Lung (tissue), 11 donors: ENCODE measurements at regions not wholly inside any gene's neighbourhood (a gene's known extent, or its start where the extent isn't known, plus 50 kb on each side); places are given as distances from the start of the nearest gene placed in this dataset.

ENCODE experiments used
- ATAC-seq: fragments of 200-7000 bp; cut with Tn5 transposase; one replicate; pipeline ENCODE4 v1.9.1; 2020; ENCODE audit warnings: moderate number of reproducible peaks; ENCODE audit not compliant: insufficient read depth, low FRiP score
- DNase-seq, 3 donors: peaks; one replicate each; pipeline ENCODE4 v3.0.0-alpha.2; 2013 to 2017
- H3K27ac ChIP-seq, 2 donors: one replicate each; pipeline ENCODE4 v1.5.1; 2013; ENCODE audit warnings: mild to moderate bottlenecking in 2 of 2, moderate library complexity in 2 of 2, control low read depth in 1 of 2, inconsistent platforms in 1 of 2, low read depth in 1 of 2, low read length in 1 of 2
- H3K27me3 ChIP-seq, 3 donors: one replicate each; pipeline ENCODE4 v1.5.1; 2013; ENCODE audit warnings: low read length in 2 of 3; ENCODE audit not compliant: control insufficient read depth in 3 of 3, insufficient read depth in 3 of 3
- H3K36me3 ChIP-seq, 4 donors: one replicate each; pipeline ENCODE4 v1.5.1; 2013; ENCODE audit warnings: low read length in 4 of 4, mild to moderate bottlenecking in 1 of 4, moderate library complexity in 1 of 4; ENCODE audit not compliant: control insufficient read depth in 4 of 4, insufficient read depth in 4 of 4
- H3K4me1 ChIP-seq, 5 donors: one replicate each; pipeline ENCODE4 v1.5.1; 2013; ENCODE audit warnings: low read length in 5 of 5, mild to moderate bottlenecking in 2 of 5, moderate library complexity in 1 of 5; ENCODE audit not compliant: control insufficient read depth in 5 of 5, insufficient read depth in 5 of 5
- H3K4me3 ChIP-seq: one replicate; pipeline ENCODE4 v1.5.1; 2013; ENCODE audit warnings: mild to moderate bottlenecking, control low read depth, moderate library complexity
- H3K9ac ChIP-seq, 2 donors: one replicate each; pipeline ENCODE4 v1.5.1; 2013; ENCODE audit warnings: low read length in 2 of 2, control low read depth in 1 of 2; ENCODE audit not compliant: insufficient read depth in 1 of 2
- H3K9me3 ChIP-seq, 4 donors: one replicate each; pipeline ENCODE4 v1.5.1; 2013; ENCODE audit warnings: low read length in 3 of 4, mild to moderate bottlenecking in 1 of 4, moderate library complexity in 1 of 4; ENCODE audit not compliant: control insufficient read depth in 4 of 4, insufficient read depth in 3 of 4
- WGBS, 2 donors: extraction: QIAGEN DNeasy Blood & Tissue Kit; methylation state at CpG; one replicate each; pipeline ENCODE4 v1.1.7; 2013; 5-methylcytosine and 5-hydroxymethylcytosine counted together
- TF ChIP-seq, protein P1 (sequence below): IDR thresholded peaks from 2 replicates; pipeline ENCODE4 v1.5.1; 2012; ENCODE audit warnings: mild to moderate bottlenecking; ENCODE audit errors: control extremely low read depth, extremely low read depth
- donor health status: control.
- donor health status: control.
- donor health status: Bipolar disorder and iron deficiency.
- donor health status: healthy.
- donor health status: DM: yes; HTN: yes; CAD: no.

DNA sequence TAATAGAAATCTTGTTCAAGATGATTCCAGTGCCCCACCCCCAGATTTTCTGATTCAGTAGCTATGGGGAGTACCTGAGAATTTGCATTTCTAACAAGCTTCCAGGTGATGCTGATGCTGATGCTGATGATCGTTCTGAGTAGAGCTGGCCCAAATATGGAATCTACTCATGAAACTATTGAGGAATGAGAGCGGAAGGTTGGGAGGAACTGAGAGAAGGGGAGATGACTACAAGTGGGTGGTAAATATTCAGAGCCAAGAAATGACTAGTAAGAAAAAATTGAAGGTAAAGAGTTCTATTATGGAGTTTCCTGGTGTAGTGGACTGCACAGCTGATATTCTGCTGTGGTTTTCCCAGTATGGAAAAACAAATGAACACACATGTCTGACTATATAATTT, 235.4 kb upstream of the FN1 start:
- Histone ChIP-seq H3K27me3 (no peaks in the 10 kb centered on the region), H3K36me3 (no peaks in the 10 kb centered on the region), H3K9ac (no peak overlapping the region), H3K4me3 (no peak overlapping the region), H3K9me3 (peaks cover 0 to 2% (median 0%) of the 10 kb centered on the region in 4 donors), H3K27ac (no peak overlapping the region), H3K4me1 (peaks cover 0 to 39% (median 10%) of the 10 kb centered on the region in 5 donors)
- DNase-seq, result no peak
- TF ChIP-seq, protein P1, sequence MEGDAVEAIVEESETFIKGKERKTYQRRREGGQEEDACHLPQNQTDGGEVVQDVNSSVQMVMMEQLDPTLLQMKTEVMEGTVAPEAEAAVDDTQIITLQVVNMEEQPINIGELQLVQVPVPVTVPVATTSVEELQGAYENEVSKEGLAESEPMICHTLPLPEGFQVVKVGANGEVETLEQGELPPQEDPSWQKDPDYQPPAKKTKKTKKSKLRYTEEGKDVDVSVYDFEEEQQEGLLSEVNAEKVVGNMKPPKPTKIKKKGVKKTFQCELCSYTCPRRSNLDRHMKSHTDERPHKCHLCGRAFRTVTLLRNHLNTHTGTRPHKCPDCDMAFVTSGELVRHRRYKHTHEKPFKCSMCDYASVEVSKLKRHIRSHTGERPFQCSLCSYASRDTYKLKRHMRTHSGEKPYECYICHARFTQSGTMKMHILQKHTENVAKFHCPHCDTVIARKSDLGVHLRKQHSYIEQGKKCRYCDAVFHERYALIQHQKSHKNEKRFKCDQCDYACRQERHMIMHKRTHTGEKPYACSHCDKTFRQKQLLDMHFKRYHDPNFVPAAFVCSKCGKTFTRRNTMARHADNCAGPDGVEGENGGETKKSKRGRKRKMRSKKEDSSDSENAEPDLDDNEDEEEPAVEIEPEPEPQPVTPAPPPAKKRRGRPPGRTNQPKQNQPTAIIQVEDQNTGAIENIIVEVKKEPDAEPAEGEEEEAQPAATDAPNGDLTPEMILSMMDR, result no peak
- 91 to 93% methylated on average over 2 of the region's 2 CpGs for WGBS, 2 donors
- no peak for ATAC-seq

DNA sequence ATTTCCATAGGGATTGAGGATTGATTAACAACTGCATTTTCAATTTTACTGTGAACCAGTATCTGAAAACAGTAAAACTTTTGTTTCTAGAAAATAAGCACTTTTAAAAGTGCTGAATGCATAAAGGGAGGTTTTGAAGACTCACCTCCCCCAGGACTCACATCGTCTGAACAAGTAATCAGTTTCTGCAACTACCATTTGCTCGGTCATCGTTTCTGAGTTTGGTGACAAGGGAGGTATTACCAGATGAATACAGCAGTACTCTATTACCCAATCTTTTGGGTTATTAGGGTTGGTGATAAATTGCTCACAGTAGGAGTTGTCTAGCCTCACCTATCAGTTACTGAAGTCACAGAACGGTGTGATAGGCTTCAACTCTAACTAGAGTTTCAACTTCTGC, 234.5 kb upstream of the FN1 start:
- WGBS, 2 donors, result 88 to 90% methylated on average over 4 of the region's 4 CpGs
- H3K9ac ChIP-seq, result no peak overlapping the region
- peaks cover 0 to 2% (median 0%) of the 10 kb centered on the region in 4 donors for H3K9me3 ChIP-seq
- TF ChIP-seq, protein P1, result no peak
- H3K27ac ChIP-seq, result no peak overlapping the region
- ATAC-seq, result no peak
- no peak overlapping the region for H3K4me3 ChIP-seq
- no peak for DNase-seq
- H3K4me1 ChIP-seq, result peaks cover 0 to 39% (median 10%) of the 10 kb centered on the region in 5 donors
- H3K27me3 ChIP-seq, result no peaks in the 10 kb centered on the region
- H3K36me3 ChIP-seq, result no peaks in the 10 kb centered on the region

DNA sequence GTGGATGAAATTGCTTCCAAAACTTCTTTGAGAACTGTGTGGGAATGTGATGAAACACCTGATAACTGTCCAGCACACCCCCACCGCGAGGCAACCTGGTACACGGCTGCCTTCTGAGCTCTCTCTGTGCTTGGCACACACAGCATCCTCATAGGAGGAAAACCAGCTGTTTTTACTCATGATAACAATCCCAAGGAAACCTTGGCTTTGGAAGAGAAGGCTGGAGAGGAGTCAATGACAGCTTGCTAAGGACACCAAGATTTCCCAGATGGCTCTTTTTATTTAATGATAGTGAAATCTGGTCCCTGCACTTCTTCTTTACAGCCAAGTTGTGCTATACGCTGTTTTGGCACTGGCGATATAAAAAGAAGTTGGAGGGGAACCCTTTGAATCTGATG, 232.5 kb upstream of the FN1 start:
- no peak overlapping the region for H3K4me3 ChIP-seq
- DNase-seq, result peak; percentile 56 to 87 (median 87)
- no peak overlapping the region for H3K27ac ChIP-seq
- H3K27me3 ChIP-seq, result no peaks in the 10 kb centered on the region
- WGBS, 2 donors, result 78 to 79% methylated on average over 5 of the region's 5 CpGs
- peaks cover 0 to 39% (median 10%) of the 10 kb centered on the region in 5 donors for H3K4me1 ChIP-seq
- ATAC-seq, result no peak
- H3K36me3 ChIP-seq, result no peaks in the 10 kb centered on the region
- TF ChIP-seq, protein P1, result no peak
- H3K9me3 ChIP-seq, result peaks cover 0 to 2% (median 0%) of the 10 kb centered on the region in 4 donors
- H3K9ac ChIP-seq, result no peak overlapping the region

DNA sequence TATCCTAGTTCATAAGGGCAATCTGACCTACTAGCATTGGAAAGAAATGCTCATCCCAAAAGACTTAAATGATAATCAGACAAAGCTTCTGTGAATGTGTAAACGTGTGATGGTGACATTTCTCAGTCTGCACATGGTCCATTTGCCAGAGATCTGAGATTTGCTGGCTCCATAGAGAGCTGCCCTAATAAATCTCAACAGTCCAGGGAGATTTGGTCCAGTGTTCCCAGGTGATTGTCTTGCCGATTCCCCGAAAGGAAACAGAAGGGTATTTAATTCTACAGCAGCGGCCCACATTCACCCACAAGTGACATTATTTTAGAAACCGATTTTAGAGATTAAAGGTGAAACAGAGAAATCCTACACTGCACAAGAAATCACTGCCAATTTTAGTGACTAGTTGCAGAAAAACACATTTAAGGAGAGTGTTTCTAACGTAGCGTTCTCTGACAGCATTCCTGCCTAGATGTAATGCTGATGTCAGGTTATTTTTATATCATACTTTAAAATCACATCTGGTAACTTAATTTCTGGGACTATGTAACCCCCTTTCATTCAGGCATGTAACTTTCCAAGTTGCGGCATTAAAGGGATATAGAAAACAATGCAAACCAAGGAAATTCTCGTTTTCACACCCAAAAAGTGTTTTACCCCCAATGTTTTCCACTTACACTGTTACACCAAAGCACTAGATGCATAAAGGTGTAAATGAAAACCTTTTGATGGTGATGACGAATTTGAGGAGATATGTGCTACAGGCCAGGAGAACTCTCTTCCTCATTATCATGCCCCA, 231.9 kb upstream of the FN1 start:
- no peaks in the 10 kb centered on the region for H3K9me3 ChIP-seq
- H3K27me3 ChIP-seq, result no peaks in the 10 kb centered on the region
- ATAC-seq (no peak), DNase-seq (peak in 2 of 3 donors; percentile 52 to 55)
- H3K36me3 ChIP-seq, result no peaks in the 10 kb centered on the region
- H3K9ac ChIP-seq, result no peak overlapping the region
- H3K4me3 ChIP-seq, result no peak overlapping the region
- TF ChIP-seq, protein P1, result no peak
- H3K27ac ChIP-seq, result no peak overlapping the region
- 84 to 87% methylated on average over 10 of the region's 10 CpGs for WGBS, 2 donors
- peaks cover 0 to 43% (median 10%) of the 10 kb centered on the region in 5 donors for H3K4me1 ChIP-seq
